Muscle of back (tissue), 3 donors: ENCODE measurements at regions not wholly inside any gene's neighbourhood (a gene's known extent, or its start where the extent isn't known, plus 50 kb on each side); places are given as distances from the start of the nearest gene placed in this dataset.
A peak's percentile ranks its signal among the peaks of the same experiment; 100 is the strongest.

Experiments
- DNase-seq, 3 donors: peaks; one replicate each; pipeline versions ENCODE4 v3.0.0 to v3.0.0-alpha.2; 2013

- DNase-seq = no peak
Measured at GRCh38 chr5:125006011-125006685, 259.7 kb upstream of the ZNF608 start.

GRCh38 chr5:125010356-125010755 lies 263.9 kb upstream of the ZNF608 start:
- no peak for DNase-seq

- DNase-seq = no peak
Measured at GRCh38 chr5:125011014-125011413, 264.6 kb upstream of the ZNF608 start.

- DNase-seq = no peak
Measured at GRCh38 chr5:125011419-125011818, 265.0 kb upstream of the ZNF608 start.

GRCh38 chr5:125011947-125012346 lies 265.5 kb upstream of the ZNF608 start:
- no peak for DNase-seq

- DNase-seq = no peak
Measured at GRCh38 chr5:125012727-125013451, 266.4 kb upstream of the ZNF608 start.

- DNase-seq = no peak
Measured at GRCh38 chr5:125014202-125014601, 267.8 kb upstream of the ZNF608 start.

GRCh38 chr5:125017796-125018195 lies 271.4 kb upstream of the ZNF608 start:
- no peak for DNase-seq

- no peak for DNase-seq
Measured at GRCh38 chr5:125023673-125024072, 277.2 kb upstream of the ZNF608 start.

GRCh38 chr5:125026867-125027731 lies 280.7 kb upstream of the ZNF608 start:
- DNase-seq = no peak

GRCh38 chr5:125032286-125032685 lies 285.8 kb upstream of the ZNF608 start:
- no peak for DNase-seq

- DNase-seq = no peak
Measured at GRCh38 chr5:125033602-125034001, 287.2 kb upstream of the ZNF608 start.

GRCh38 chr5:125034331-125034730 lies 287.9 kb upstream of the ZNF608 start:
- DNase-seq = no peak

GRCh38 chr5:125036494-125036893 lies 290.1 kb upstream of the ZNF608 start:
- DNase-seq = no peak

GRCh38 chr5:125037020-125037419 lies 290.6 kb upstream of the ZNF608 start:
- no peak for DNase-seq

- no peak for DNase-seq
Measured at GRCh38 chr5:125037530-125037929, 291.1 kb upstream of the ZNF608 start.

- DNase-seq = no peak
Measured at GRCh38 chr5:125038477-125038876, 292.0 kb upstream of the ZNF608 start.

- DNase-seq = peak in 1 of 3 donors; percentile 23
Measured at GRCh38 chr5:125041798-125042197, 295.4 kb upstream of the ZNF608 start.

- DNase-seq = peak in 1 of 3 donors; percentile 64
Measured at GRCh38 chr5:125042261-125042890, 295.9 kb upstream of the ZNF608 start.

- DNase-seq = peak; percentile 73 to 89 (median 74)
Measured at GRCh38 chr5:125043781-125044391, 297.4 kb upstream of the ZNF608 start.

- DNase-seq = no peak
Measured at GRCh38 chr5:125044491-125045282, 298.2 kb upstream of the ZNF608 start.
